CD14-positive monocyte (primary cell): ENCODE measurements at regions not wholly inside any gene's neighbourhood (a gene's known extent, or its start where the extent isn't known, plus 50 kb on each side); places are given as distances from the start of the nearest gene placed in this dataset.

Experiments
- DNase-seq, 3 donors: peaks; one replicate each; pipeline ENCODE4 v3.0.0-alpha.2; 2011 to 2022
- H2AFZ ChIP-seq: 2 replicates; pipeline ENCODE4 v1.6.0; 2012; ENCODE audit warnings: mild to moderate bottlenecking, low read depth, low read length, inconsistent platforms; ENCODE audit not compliant: insufficient read depth, poor library complexity, severe bottlenecking
- H3K27ac ChIP-seq, 2 donors: 1 replicate in 1 of 2; 2 replicates in 1 of 2; pipeline ENCODE4 v1.5.1; 2012 to 2013; ENCODE audit warnings: low read length in 2 of 2, control low read depth in 1 of 2, inconsistent platforms in 1 of 2, low read depth in 1 of 2, mild to moderate bottlenecking in 1 of 2
- H3K27me3 ChIP-seq, 2 donors: one replicate each; pipeline versions ENCODE4 v1.6.0 to v1.6.1; 2011 to 2013; ENCODE audit warnings: low read length in 2 of 2; ENCODE audit not compliant: control insufficient read depth in 2 of 2, insufficient read depth in 2 of 2
- H3K36me3 ChIP-seq, 2 donors: replicated peaks in 1 of 2; 1 replicate in 1 of 2; 2 replicates in 1 of 2; pipeline versions ENCODE4 v1.5.1 to v1.6.1; 2012 to 2013; ENCODE audit warnings: low read length in 2 of 2, control low read depth in 1 of 2, inconsistent platforms in 1 of 2, mild to moderate bottlenecking in 1 of 2; ENCODE audit not compliant: insufficient read depth in 2 of 2, control insufficient read depth in 1 of 2
- H3K4me1 ChIP-seq, 2 donors: 1 replicate in 1 of 2; 2 replicates in 1 of 2; pipeline versions ENCODE4 v1.5.1 to v1.6.1; 2012 to 2013; ENCODE audit warnings: low read length in 2 of 2, control low read depth in 1 of 2, inconsistent platforms in 1 of 2, mild to moderate bottlenecking in 1 of 2, moderate library complexity in 1 of 2; ENCODE audit not compliant: insufficient read depth in 2 of 2, control insufficient read depth in 1 of 2
- H3K4me2 ChIP-seq: replicated peaks from 2 replicates; pipeline ENCODE3; 2012; ENCODE audit warnings: low read length, moderate library complexity, mild to moderate bottlenecking; ENCODE audit not compliant: poor library complexity, severe bottlenecking; ENCODE audit errors: extremely low read depth
- H3K4me3 ChIP-seq, 3 experiments: fragments of 200-600 bp in 1 of 3; sonication (generic) in 1 of 3; replicated peaks in 1 of 3; 1 replicate in 2 of 3; 2 replicates in 1 of 3; pipeline ENCODE4 v1.5.1; 2011 to 2013; ENCODE audit warnings: low read length in 3 of 3, mild to moderate bottlenecking in 3 of 3, control low read depth in 2 of 3, low read depth in 2 of 3, inconsistent platforms in 1 of 3, moderate library complexity in 1 of 3
- H3K79me2 ChIP-seq: 2 replicates; pipeline ENCODE4 v1.6.0; 2012; ENCODE audit warnings: mild to moderate bottlenecking, control low read depth, inconsistent platforms, low read length, moderate library complexity; ENCODE audit not compliant: insufficient read depth
- H3K9ac ChIP-seq: 2 replicates; pipeline ENCODE4 v1.6.0; 2017; ENCODE audit warnings: low read length, mild to moderate bottlenecking; ENCODE audit not compliant: insufficient read depth, poor library complexity, severe bottlenecking
- H3K9me3 ChIP-seq, 2 donors: replicated peaks in 1 of 2; 1 replicate in 1 of 2; 2 replicates in 1 of 2; pipeline versions ENCODE4 v1.5.1 to v1.6.1; 2012 to 2013; ENCODE audit warnings: low read length in 2 of 2, control low read depth in 1 of 2; ENCODE audit not compliant: control insufficient read depth in 1 of 2, insufficient read depth in 1 of 2
- H4K20me1 ChIP-seq: 2 replicates; pipeline ENCODE4 v1.6.0; 2012; ENCODE audit warnings: mild to moderate bottlenecking, low read length, control low read depth, moderate library complexity; ENCODE audit not compliant: insufficient read depth
- H3K27ac Mint-ChIP-seq, 7 donors: one replicate each; pipeline ENCODE4 v1.8.0; 2020; ENCODE audit warnings: mild to moderate bottlenecking in 7 of 7, mixed read lengths in 7 of 7, moderate library complexity in 6 of 7, inconsistent platforms in 2 of 7
- H3K27me3 Mint-ChIP-seq, 3 donors: one replicate each; pipeline ENCODE4 v1.8.0; 2021 to 2022; ENCODE audit warnings: low read depth in 3 of 3, mild to moderate bottlenecking in 3 of 3, mixed read lengths in 3 of 3, moderate library complexity in 3 of 3, inconsistent platforms in 1 of 3
- H3K36me3 Mint-ChIP-seq, 2 donors: one replicate each; pipeline ENCODE4 v1.8.0; 2020; ENCODE audit warnings: mixed read lengths in 2 of 2, inconsistent platforms in 1 of 2, mild to moderate bottlenecking in 1 of 2
- H3K4me1 Mint-ChIP-seq: one replicate; pipeline ENCODE4 v1.8.0; 2020; ENCODE audit warnings: mild to moderate bottlenecking, mixed read lengths
- H3K4me3 Mint-ChIP-seq, 2 donors: one replicate each; pipeline ENCODE4 v1.8.0; 2020; ENCODE audit warnings: mild to moderate bottlenecking in 2 of 2, mixed read lengths in 2 of 2, moderate library complexity in 1 of 2
- H3K9me3 Mint-ChIP-seq, 7 donors: one replicate each; pipeline ENCODE4 v1.8.0; 2020 to 2022; ENCODE audit warnings: mixed read lengths in 7 of 7, mild to moderate bottlenecking in 6 of 7, moderate library complexity in 6 of 7, inconsistent platforms in 2 of 7
- WGBS: methylation state at CpG from one replicate; pipeline ENCODE4 v1.1.5; 2013; ENCODE audit warnings: missing lambda C conversion rate; ENCODE audit not compliant: insufficient coverage; 5-methylcytosine and 5-hydroxymethylcytosine counted together
- intact Hi-C, 2 donors: fragments of 100-400 bp; cut with micrococcal nuclease; formaldehyde crosslinking; loops; one replicate each; pipeline versions ENCODE4 v1.15.0 to v1.15.1; 2023
- TF ChIP-seq, protein P1 (sequence below): fragments of 200-600 bp; IDR thresholded peaks from one replicate; pipeline ENCODE4 v1.8.0; 2022; ENCODE audit warnings: antibody characterized with exemption, mild to moderate bottlenecking

DNA sequence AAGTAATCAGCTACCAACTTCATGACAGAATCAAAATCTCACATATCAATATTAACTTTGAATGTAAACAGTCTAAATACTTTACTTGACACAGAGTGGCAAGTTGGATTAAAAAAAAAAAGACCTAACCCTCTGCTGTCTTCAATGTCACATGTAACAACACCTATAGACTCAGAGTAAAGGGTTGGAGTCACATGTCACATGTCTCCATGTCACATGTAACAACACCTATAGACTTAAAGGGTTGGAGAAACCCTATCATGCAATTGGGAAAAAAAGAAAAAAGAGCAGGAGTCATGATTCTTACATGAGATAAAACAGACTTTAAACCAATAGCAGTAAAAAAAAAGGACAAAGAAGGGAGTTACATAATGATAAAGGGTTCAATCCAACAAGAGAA is 665.3 kb upstream of the LRRTM1 start:
- Histone ChIP-seq H3K4me3 (no peak overlapping the region), H3K4me2 (no peak overlapping the region), H3K27ac (no peak overlapping the region), H3K4me1 (no peaks in the 10 kb centered on the region), H3K9ac (no peak overlapping the region), H3K9me3 (peaks cover 16 to 26% of the 10 kb centered on the region in 2 donors), H3K27me3 (no peaks in the 10 kb centered on the region), H3K79me2 (no peaks in the 10 kb centered on the region), H4K20me1 (no peaks in the 10 kb centered on the region), H2AFZ (no peak overlapping the region), H3K36me3 (no peaks in the 10 kb centered on the region)
- no peak for DNase-seq
- intact Hi-C loops = no loop called here
- H3K4me1 Mint-ChIP-seq = no peaks in the 10 kb centered on the region
- no peak overlapping the region for H3K27ac Mint-ChIP-seq
- TF ChIP-seq, protein P1, sequence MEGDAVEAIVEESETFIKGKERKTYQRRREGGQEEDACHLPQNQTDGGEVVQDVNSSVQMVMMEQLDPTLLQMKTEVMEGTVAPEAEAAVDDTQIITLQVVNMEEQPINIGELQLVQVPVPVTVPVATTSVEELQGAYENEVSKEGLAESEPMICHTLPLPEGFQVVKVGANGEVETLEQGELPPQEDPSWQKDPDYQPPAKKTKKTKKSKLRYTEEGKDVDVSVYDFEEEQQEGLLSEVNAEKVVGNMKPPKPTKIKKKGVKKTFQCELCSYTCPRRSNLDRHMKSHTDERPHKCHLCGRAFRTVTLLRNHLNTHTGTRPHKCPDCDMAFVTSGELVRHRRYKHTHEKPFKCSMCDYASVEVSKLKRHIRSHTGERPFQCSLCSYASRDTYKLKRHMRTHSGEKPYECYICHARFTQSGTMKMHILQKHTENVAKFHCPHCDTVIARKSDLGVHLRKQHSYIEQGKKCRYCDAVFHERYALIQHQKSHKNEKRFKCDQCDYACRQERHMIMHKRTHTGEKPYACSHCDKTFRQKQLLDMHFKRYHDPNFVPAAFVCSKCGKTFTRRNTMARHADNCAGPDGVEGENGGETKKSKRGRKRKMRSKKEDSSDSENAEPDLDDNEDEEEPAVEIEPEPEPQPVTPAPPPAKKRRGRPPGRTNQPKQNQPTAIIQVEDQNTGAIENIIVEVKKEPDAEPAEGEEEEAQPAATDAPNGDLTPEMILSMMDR = no peak
- no peak overlapping the region for H3K4me3 Mint-ChIP-seq
- peaks cover 6 to 23% (median 9%) of the 10 kb centered on the region in 7 donors for H3K9me3 Mint-ChIP-seq
- no peaks in the 10 kb centered on the region for H3K27me3 Mint-ChIP-seq
- H3K36me3 Mint-ChIP-seq = no peaks in the 10 kb centered on the region

GRCh38 chr2:80968450-80968849 is 663.9 kb upstream of the LRRTM1 start:
- Histone ChIP-seq H3K27ac (no peak overlapping the region), H3K79me2 (no peaks in the 10 kb centered on the region), H3K4me2 (no peak overlapping the region), H3K36me3 (no peaks in the 10 kb centered on the region), H4K20me1 (no peaks in the 10 kb centered on the region), H3K4me3 (no peak overlapping the region), H2AFZ (no peak overlapping the region), H3K27me3 (no peaks in the 10 kb centered on the region), H3K4me1 (no peaks in the 10 kb centered on the region), H3K9ac (no peak overlapping the region), H3K9me3 (peaks cover 24 to 36% of the 10 kb centered on the region in 2 donors)
- peaks cover 8 to 30% (median 14%) of the 10 kb centered on the region in 7 donors for H3K9me3 Mint-ChIP-seq
- no peaks in the 10 kb centered on the region for H3K36me3 Mint-ChIP-seq
- intact Hi-C loops = no loop called here
- DNase-seq = no peak
- H3K4me1 Mint-ChIP-seq = no peaks in the 10 kb centered on the region
- H3K27ac Mint-ChIP-seq = peak overlapping the region in 1 of 7 donors; percentile 22
- TF ChIP-seq, protein P1 = no peak
- WGBS = 57% methylated on average over 1 of the region's 3 CpGs
- no peak overlapping the region for H3K4me3 Mint-ChIP-seq
- H3K27me3 Mint-ChIP-seq = no peaks in the 10 kb centered on the region
